Body of pancreas (tissue), 4 donors: ENCODE measurements at regions not wholly inside any gene's neighbourhood (a gene's known extent, or its start where the extent isn't known, plus 50 kb on each side); places are given as distances from the start of the nearest gene placed in this dataset.
A peak's percentile ranks its signal among the peaks of the same experiment; 100 is the strongest.

Experiments used
- ATAC-seq: fragments of 150-250 bp; one replicate; pipeline ENCODE4 v1.9.1; 2016
- DNase-seq, 4 donors: peaks; one replicate each; pipeline ENCODE4 v3.0.0-alpha.2; 2019
- H3K27ac ChIP-seq, 4 donors: fragments of 200-600 bp; sonication (generic); 1 replicate in 3 of 4; 2 replicates in 1 of 4; pipeline versions ENCODE4 v1.5.1 to v1.6.1; 2016 to 2019; ENCODE audit warnings: mild to moderate bottlenecking in 1 of 4, mixed read lengths in 1 of 4, moderate library complexity in 1 of 4
- H3K27me3 ChIP-seq, 2 donors: fragments of 200-600 bp; sonication (generic); one replicate each; pipeline ENCODE4 v1.6.0; 2016; ENCODE audit warnings: mild to moderate bottlenecking in 1 of 2
- H3K36me3 ChIP-seq, 2 donors: fragments of 200-600 bp; sonication (generic); replicated peaks in 1 of 2; 2 replicates each; pipeline ENCODE4 v1.5.1; 2016; ENCODE audit warnings: low read depth in 2 of 2; ENCODE audit not compliant: insufficient read depth in 1 of 2
- H3K4me1 ChIP-seq: fragments of 200-600 bp; sonication (generic); one replicate; pipeline ENCODE4 v1.6.0; 2016
- H3K4me3 ChIP-seq, 2 donors: fragments of 200-600 bp; sonication (generic); 1 replicate in 1 of 2; 2 replicates in 1 of 2; pipeline ENCODE4 v1.5.1; 2016 to 2019
- H3K9me3 ChIP-seq, 3 donors: fragments of 200-600 bp; sonication (generic); 1 replicate in 2 of 3; 2 replicates in 1 of 3; pipeline ENCODE4 v1.5.1; 2016
- CTCF ChIP-seq, 7 experiments: fragments of 450-650 bp in 4 of 7; fragments of 200-600 bp in 3 of 7; sonication (generic) in 3 of 7; IDR thresholded peaks; one replicate each; pipeline ENCODE4 v1.5.1; 2016 to 2019; ENCODE audit warnings: antibody characterized with exemption in 7 of 7
- POLR2A ChIP-seq, 3 donors: fragments of 450-650 bp; IDR thresholded peaks; one replicate each; pipeline ENCODE4 v1.6.1; 2016; ENCODE audit warnings: antibody characterized with exemption in 3 of 3, mild to moderate bottlenecking in 2 of 3
- WGBS, 2 donors: methylation state at CpG; one replicate each; pipeline ENCODE4 v1.1.5; 2017; 5-methylcytosine and 5-hydroxymethylcytosine counted together
- intact Hi-C: fragments of 100-400 bp; cut with DNase I; formaldehyde crosslinking; loops from one replicate; pipeline ENCODE4 v1.15.1; 2023

- TF ChIP-seq POLR2A (IDR thresholded peaks at IDR 0.05) = no peak
- TF ChIP-seq CTCF (IDR thresholded peaks at IDR 0.05) = no peak
- intact Hi-C loops = no loop called here
- DNase-seq = no peak
- H3K27ac ChIP-seq = no peak overlapping the region
- H3K27me3 ChIP-seq = no peaks in the 10 kb centered on the region
- H3K9me3 ChIP-seq = no peaks in the 10 kb centered on the region
- 98 to 99% methylated on average over 4 of the region's 4 CpGs for WGBS, 2 donors
- peaks cover 13% of the 10 kb centered on the region for H3K4me1 ChIP-seq
- H3K4me3 ChIP-seq = no peak overlapping the region
- no peaks in the 10 kb centered on the region for H3K36me3 ChIP-seq
- no peak for ATAC-seq
Measured at GRCh38 chr1:178643349-178643748, 81.7 kb upstream of the RALGPS2 start.

- Histone ChIP-seq H3K36me3 (no peaks in the 10 kb centered on the region), H3K4me1 (peaks cover 13% of the 10 kb centered on the region), H3K9me3 (no peaks in the 10 kb centered on the region), H3K4me3 (no peak overlapping the region), H3K27ac (no peak overlapping the region), H3K27me3 (no peaks in the 10 kb centered on the region)
- WGBS, 2 donors = 66 to 77% methylated on average over 6 of the region's 6 CpGs
- ATAC-seq (no peak), DNase-seq (no peak)
- no peak for TF ChIP-seq CTCF (IDR thresholded peaks at IDR 0.05)
- no peak for TF ChIP-seq POLR2A (IDR thresholded peaks at IDR 0.05)
- intact Hi-C loops = no loop called here
Measured at GRCh38 chr1:178643831-178644230, 81.2 kb upstream of the RALGPS2 start.

GRCh38 chr1:178644308-178645120 lies 80.5 kb upstream of the RALGPS2 start:
- no peaks in the 10 kb centered on the region for H3K9me3 ChIP-seq
- H3K27ac ChIP-seq = no peak overlapping the region
- 12 to 15% methylated on average over 4 of the region's 4 CpGs for WGBS, 2 donors
- DNase-seq = peak; percentile 79 to 90 (median 82)
- intact Hi-C loops = no loop called here
- no peaks in the 10 kb centered on the region for H3K36me3 ChIP-seq
- peak; percentile 71 for ATAC-seq
- no peak overlapping the region for H3K4me3 ChIP-seq
- no peaks in the 10 kb centered on the region for H3K27me3 ChIP-seq
- peaks cover 13% of the 10 kb centered on the region for H3K4me1 ChIP-seq
- TF ChIP-seq CTCF (IDR thresholded peaks at IDR 0.05) = no peak
- no peak for TF ChIP-seq POLR2A (IDR thresholded peaks at IDR 0.05)

GRCh38 chr1:178645157-178645807 lies 79.8 kb upstream of the RALGPS2 start:
- H3K9me3 ChIP-seq = no peaks in the 10 kb centered on the region
- H3K36me3 ChIP-seq = no peaks in the 10 kb centered on the region
- WGBS, 2 donors = 76 to 81% methylated on average over 5 of the region's 5 CpGs
- H3K4me1 ChIP-seq = peaks cover 13% of the 10 kb centered on the region
- ATAC-seq = no peak
- intact Hi-C loops = no loop called here
- TF ChIP-seq POLR2A (IDR thresholded peaks at IDR 0.05) (no peak), CTCF (IDR thresholded peaks at IDR 0.05) (no peak)
- no peaks in the 10 kb centered on the region for H3K27me3 ChIP-seq
- H3K4me3 ChIP-seq = no peak overlapping the region
- DNase-seq = no peak
- H3K27ac ChIP-seq = no peak overlapping the region
